ENCODE measurements at regions not wholly inside any gene's neighbourhood (a gene's known extent, or its start where the extent isn't known, plus 50 kb on each side); places are given as distances from the start of the nearest gene placed in this dataset.
"Not testable (repeated sequence)": the region's sequence is repeated elsewhere in the genome, so short reads cannot be mapped to it uniquely, and the experiment has no call there.

- 98% methylated on average over 1 of the region's 1 CpG for WGBS
- Histone ChIP-seq H3K27ac (ENCODE audit: low read depth) (no peak overlapping the region), H3K36me3 (ENCODE audit: insufficient read depth) (no peaks in the 10 kb centered on the region), H3K4me3 (ENCODE audit: low read depth, low read length) (no peak overlapping the region), H3K4me1 (ENCODE audit: insufficient read depth) (no peaks in the 10 kb centered on the region)
- DNase-seq (ENCODE audit: extremely low spot score): no peak
Measured at GRCh38 chr12:27133022-27133590, 50.7 kb upstream of the C12orf71 start.

GRCh38 chr12:27140478-27140969 lies 58.1 kb upstream of the C12orf71 start:
- no peak overlapping the region for H3K27ac ChIP-seq (ENCODE audit: low read depth)
- WGBS: 86% methylated on average over 2 of the region's 2 CpGs
- DNase-seq (ENCODE audit: extremely low spot score): no peak
- no peak overlapping the region for H3K4me3 ChIP-seq (ENCODE audit: low read depth, low read length)
- H3K36me3 ChIP-seq (ENCODE audit: insufficient read depth): no peaks in the 10 kb centered on the region
- H3K4me1 ChIP-seq (ENCODE audit: insufficient read depth): no peaks in the 10 kb centered on the region

DNA sequence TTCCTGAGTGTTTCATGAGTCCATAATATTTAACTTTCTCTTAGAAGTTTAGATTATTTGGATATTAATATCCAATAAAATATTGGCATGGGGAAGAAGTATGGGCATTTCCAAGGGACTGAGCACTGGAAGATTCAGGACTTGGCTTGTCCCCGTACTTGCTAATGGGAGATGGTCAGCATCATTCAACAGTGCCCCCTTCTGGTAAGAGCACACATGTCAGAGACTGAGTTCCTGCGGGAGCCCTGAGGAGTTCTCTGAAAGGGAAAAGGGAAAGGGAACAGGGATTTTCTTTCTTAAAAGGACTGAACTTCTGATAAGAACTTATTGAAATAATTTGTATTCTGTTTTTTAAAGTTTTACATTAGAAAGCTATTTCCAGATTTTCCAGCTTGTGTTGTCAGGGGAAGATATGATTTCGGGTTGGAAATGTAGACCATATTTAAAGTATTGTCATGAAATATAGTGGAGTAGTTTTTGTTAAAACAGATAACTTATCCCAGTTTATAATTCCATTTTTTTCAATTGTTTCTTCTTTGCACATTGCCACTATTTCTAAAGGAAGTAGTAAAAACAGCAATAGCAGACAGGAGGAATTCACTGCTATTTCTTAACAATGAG lies 59.8 kb upstream of the C12orf71 start:
- Histone ChIP-seq H3K4me1 (ENCODE audit: insufficient read depth) (no peaks in the 10 kb centered on the region), H3K4me3 (ENCODE audit: low read depth, low read length) (no peak overlapping the region), H3K27ac (ENCODE audit: low read depth) (no peak overlapping the region), H3K36me3 (ENCODE audit: insufficient read depth) (no peaks in the 10 kb centered on the region)
- DNase-seq (ENCODE audit: extremely low spot score): no peak
- WGBS: 29% methylated on average over 3 of the region's 3 CpGs

DNA sequence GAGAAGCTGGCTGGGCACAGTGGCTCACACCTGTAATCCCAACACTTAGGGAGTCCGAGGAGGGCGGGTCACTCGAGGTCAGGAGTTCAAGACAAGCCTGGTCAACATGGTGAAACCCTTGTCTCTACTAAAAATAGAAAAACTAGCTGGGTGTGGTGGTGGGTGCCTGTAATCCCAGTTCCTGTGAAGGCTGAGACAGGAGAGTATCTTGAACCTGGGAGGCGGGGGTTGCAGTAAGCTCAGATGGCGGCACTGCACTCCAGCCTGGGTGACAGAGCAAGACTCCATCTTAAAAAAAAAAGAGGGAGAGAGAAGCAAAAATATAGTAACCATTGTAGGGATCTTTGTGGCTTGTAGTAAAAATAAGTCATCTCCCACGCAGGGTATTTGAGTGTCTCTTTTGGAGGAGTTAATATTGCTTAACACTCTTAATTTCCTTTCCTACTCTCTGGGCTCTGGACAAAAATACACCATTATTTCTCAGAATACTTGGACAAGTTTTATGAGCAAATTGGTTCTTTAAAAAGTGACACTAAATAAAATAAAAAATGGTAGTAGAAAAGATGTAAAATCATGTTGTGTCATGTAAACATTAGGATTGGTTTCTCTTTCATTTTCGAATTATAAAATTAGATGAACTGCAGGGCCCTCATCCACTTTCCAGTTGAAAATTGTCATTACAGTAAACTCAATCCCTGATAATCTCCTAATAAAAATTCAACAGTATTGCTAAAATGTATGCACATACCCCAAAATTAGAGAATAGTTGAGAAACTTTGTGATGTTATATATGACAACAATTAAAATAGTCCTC lies 61.1 kb upstream of the C12orf71 start:
- DNase-seq (ENCODE audit: extremely low spot score): no peak
- H3K4me3 ChIP-seq (ENCODE audit: low read depth, low read length): no peak overlapping the region
- no peak overlapping the region for H3K27ac ChIP-seq (ENCODE audit: low read depth)
- H3K4me1 ChIP-seq (ENCODE audit: insufficient read depth): no peaks in the 10 kb centered on the region
- 75% methylated on average over 7 of the region's 7 CpGs for WGBS
- H3K36me3 ChIP-seq (ENCODE audit: insufficient read depth): no peaks in the 10 kb centered on the region

DNA sequence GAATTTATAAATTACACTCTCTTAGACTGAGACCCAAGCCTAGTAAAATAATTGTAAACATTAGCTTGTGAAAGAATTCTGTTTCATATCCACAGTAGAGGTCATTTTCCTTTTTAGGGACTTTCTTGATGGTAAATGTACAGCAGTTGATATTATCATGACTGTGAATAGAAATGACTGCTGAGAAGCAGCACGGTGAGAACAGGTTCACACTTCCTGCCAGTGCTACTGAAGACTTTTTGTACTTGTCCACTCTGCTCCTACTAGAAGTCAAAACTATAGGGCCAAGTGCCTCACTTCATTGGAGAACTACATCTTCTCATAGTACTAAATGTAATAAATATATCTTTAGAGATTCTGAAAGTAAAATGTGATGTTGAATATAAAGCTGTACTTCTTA lies 63.3 kb upstream of the C12orf71 start:
- H3K4me1 ChIP-seq (ENCODE audit: insufficient read depth): not testable (repeated sequence)
- 11% methylated on average over 1 of the region's 1 CpG for WGBS

DNA sequence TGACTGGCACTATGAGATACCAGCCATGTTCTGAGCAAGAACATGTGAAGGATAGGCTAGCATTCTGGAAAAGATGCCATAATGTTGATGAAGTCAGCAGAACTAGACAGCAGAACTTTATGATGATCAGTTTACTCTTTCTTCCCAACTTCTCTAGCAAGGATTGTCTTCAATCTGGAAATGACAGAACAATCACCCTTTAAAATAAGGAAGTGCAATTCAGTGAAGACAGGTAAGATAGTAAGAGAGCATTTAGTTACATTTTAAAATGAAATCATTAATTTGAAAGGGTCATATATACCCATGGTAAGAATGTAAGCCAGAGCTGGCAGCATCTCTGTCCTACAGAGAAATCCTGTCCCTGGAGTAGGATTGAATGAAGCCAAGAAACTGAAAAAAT lies 66.0 kb upstream of the C12orf71 start:
- Histone ChIP-seq H3K36me3 (ENCODE audit: insufficient read depth) (no peaks in the 10 kb centered on the region), H3K4me3 (ENCODE audit: low read depth, low read length) (no peak overlapping the region), H3K4me1 (ENCODE audit: insufficient read depth) (no peaks in the 10 kb centered on the region), H3K27ac (ENCODE audit: low read depth) (no peak overlapping the region)
- DNase-seq (ENCODE audit: extremely low spot score): no peak

More for the DNA sequence above, 63.3 kb upstream of the C12orf71 start:
- H3K27ac ChIP-seq (ENCODE audit: low read depth); DNase-seq (ENCODE audit: extremely low spot score); H3K36me3 ChIP-seq (ENCODE audit: insufficient read depth); H3K4me3 ChIP-seq (ENCODE audit: low read depth, low read length): not testable (repeated sequence)

DNA sequence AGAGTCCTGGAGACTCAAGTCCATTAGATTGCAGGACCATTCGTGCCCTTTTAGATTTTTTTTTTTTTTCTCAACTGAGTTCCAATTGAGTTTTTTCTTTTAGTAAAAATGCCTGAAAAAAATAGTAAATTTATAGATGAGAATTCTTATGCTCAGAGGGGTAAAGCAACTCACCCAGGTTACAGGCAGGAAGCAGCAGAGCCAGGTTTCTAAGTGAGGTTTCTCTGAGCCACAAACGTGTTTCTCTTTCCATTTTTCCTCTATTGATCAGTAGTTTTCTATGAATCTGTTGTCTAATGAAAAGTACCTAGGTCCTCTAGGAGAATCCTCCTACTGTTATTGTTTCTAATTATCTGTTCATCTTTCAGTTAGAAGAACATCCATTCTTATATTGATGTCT lies 66.4 kb upstream of the C12orf71 start:
- Histone ChIP-seq H3K4me1 (ENCODE audit: insufficient read depth) (no peaks in the 10 kb centered on the region), H3K27ac (ENCODE audit: low read depth) (no peak overlapping the region), H3K4me3 (ENCODE audit: low read depth, low read length) (no peak overlapping the region), H3K36me3 (ENCODE audit: insufficient read depth) (no peaks in the 10 kb centered on the region)
- WGBS: 79% methylated on average over 2 of the region's 2 CpGs
- no peak for DNase-seq (ENCODE audit: extremely low spot score)

GRCh38 chr12:27151479-27151878 lies 69.1 kb upstream of the C12orf71 start:
- H3K36me3 ChIP-seq (ENCODE audit: insufficient read depth): no peaks in the 10 kb centered on the region
- WGBS: 91% methylated on average over 3 of the region's 3 CpGs
- no peak for DNase-seq (ENCODE audit: extremely low spot score)
- H3K4me1 ChIP-seq (ENCODE audit: insufficient read depth): no peaks in the 10 kb centered on the region
- no peak overlapping the region for H3K27ac ChIP-seq (ENCODE audit: low read depth)
- no peak overlapping the region for H3K4me3 ChIP-seq (ENCODE audit: low read depth, low read length)

DNA sequence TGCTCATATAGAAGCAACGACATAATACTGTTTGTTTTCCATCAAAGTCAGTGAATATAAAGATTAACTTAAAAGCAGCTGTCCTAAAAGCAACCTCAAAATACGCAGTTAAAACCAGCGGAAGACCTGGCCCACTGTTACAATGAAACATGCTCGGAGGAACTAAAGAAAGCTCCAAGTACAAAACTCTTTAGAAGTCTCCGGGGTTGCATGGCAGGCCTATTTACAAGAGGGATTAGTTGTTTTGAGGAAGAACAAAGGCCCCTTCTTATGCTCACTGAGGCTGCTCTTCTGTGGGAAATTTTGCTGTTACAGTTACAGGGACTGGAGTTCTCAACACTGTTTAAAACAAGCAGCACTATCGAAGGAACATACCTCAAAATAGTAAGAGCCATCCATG lies 75.9 kb upstream of the C12orf71 start:
- Histone ChIP-seq H3K27ac (ENCODE audit: low read depth) (no peak overlapping the region), H3K4me1 (ENCODE audit: insufficient read depth) (no peaks in the 10 kb centered on the region), H3K36me3 (ENCODE audit: insufficient read depth) (no peaks in the 10 kb centered on the region), H3K4me3 (ENCODE audit: low read depth, low read length) (no peak overlapping the region)
- WGBS: 63% methylated on average over 6 of the region's 6 CpGs
- no peak for DNase-seq (ENCODE audit: extremely low spot score)

GRCh38 chr12:27161458-27162228 lies 79.3 kb upstream of the C12orf71 start:
- no peaks in the 10 kb centered on the region for H3K4me1 ChIP-seq (ENCODE audit: insufficient read depth)
- no peaks in the 10 kb centered on the region for H3K36me3 ChIP-seq (ENCODE audit: insufficient read depth)
- no peak overlapping the region for H3K4me3 ChIP-seq (ENCODE audit: low read depth, low read length)
- H3K27ac ChIP-seq (ENCODE audit: low read depth): no peak overlapping the region
- no peak for DNase-seq (ENCODE audit: extremely low spot score)
- WGBS: 75% methylated on average over 8 of the region's 8 CpGs

- no peak overlapping the region for H3K27ac ChIP-seq (ENCODE audit: low read depth)
- DNase-seq (ENCODE audit: extremely low spot score): no peak
- no peaks in the 10 kb centered on the region for H3K4me1 ChIP-seq (ENCODE audit: insufficient read depth)
- H3K36me3 ChIP-seq (ENCODE audit: insufficient read depth): no peaks in the 10 kb centered on the region
- no peak overlapping the region for H3K4me3 ChIP-seq (ENCODE audit: low read depth, low read length)
Measured at GRCh38 chr12:27162229-27162537, 79.8 kb upstream of the C12orf71 start.

DNA sequence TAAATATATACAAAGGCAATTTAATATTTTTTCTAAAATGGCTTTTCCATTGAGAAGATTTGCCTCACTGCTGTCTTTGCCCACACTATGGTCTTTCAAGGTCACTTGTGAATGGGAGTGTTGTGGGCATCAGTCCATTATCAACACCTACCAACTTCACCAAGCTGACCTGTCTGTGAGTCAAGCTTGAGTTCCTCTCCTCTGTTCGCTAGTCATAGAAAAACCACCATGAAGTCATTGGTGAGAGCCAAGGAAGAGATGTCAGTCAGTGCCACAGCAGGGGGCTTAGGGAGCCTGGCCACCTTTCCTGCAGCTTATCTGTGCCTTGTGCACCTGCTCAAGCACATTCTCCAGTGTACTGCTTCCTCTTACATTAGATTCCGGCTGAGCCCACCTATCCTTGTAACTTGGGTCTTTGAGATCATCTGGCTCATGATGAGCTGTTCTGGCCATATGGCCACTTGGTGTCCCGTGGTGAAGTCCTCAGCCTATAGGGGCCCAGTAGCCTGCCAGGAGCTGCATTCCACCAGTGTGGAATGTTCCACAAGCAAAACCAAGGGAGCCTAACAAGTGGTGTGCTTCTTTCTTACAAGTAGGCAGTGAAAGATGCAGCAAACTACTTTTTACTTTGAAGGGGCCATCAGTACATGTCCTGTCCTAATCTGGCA lies 80.8 kb upstream of the C12orf71 start:
- Histone ChIP-seq H3K4me1 (ENCODE audit: insufficient read depth) (no peaks in the 10 kb centered on the region), H3K4me3 (ENCODE audit: low read depth, low read length) (no peak overlapping the region), H3K36me3 (ENCODE audit: insufficient read depth) (no peaks in the 10 kb centered on the region), H3K27ac (ENCODE audit: low read depth) (no peak overlapping the region)
- DNase-seq (ENCODE audit: extremely low spot score): no peak
- WGBS: 79% methylated on average over 3 of the region's 3 CpGs

DNA sequence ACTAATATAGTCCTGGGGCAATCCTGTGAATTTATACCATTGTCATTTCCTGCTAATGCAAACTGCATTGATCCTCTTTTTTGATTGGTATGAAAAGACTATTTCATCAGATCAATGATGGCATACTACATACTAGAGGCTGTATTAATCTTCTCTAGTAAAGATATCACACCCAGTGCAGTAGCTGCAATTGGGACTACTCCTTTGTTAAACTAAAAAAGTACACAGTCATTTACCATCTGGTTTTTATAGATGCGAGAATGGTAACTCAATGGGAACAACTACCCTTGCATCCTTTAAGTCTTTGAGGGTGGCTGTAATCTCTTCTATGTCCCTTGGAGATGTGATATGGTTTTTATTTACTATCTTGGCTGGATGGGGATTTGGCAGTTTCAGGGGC lies 80.2 kb upstream of the STK38L start:
- 93% methylated on average over 1 of the region's 1 CpG for WGBS
- no peaks in the 10 kb centered on the region for H3K4me1 ChIP-seq (ENCODE audit: insufficient read depth)

More for the DNA sequence above, 80.2 kb upstream of the STK38L start:
- DNase-seq (ENCODE audit: extremely low spot score): no peak
- Histone ChIP-seq H3K4me3 (ENCODE audit: low read depth, low read length) (no peak overlapping the region), H3K36me3 (ENCODE audit: insufficient read depth) (no peaks in the 10 kb centered on the region), H3K27ac (ENCODE audit: low read depth) (no peak overlapping the region)

Data from urinary bladder (tissue), 3 donors.